ENCODE measurements at regions not wholly inside any gene's neighbourhood (a gene's known extent, or its start where the extent isn't known, plus 50 kb on each side); places are given as distances from the start of the nearest gene placed in this dataset.

- TF ChIP-seq, protein P1, sequence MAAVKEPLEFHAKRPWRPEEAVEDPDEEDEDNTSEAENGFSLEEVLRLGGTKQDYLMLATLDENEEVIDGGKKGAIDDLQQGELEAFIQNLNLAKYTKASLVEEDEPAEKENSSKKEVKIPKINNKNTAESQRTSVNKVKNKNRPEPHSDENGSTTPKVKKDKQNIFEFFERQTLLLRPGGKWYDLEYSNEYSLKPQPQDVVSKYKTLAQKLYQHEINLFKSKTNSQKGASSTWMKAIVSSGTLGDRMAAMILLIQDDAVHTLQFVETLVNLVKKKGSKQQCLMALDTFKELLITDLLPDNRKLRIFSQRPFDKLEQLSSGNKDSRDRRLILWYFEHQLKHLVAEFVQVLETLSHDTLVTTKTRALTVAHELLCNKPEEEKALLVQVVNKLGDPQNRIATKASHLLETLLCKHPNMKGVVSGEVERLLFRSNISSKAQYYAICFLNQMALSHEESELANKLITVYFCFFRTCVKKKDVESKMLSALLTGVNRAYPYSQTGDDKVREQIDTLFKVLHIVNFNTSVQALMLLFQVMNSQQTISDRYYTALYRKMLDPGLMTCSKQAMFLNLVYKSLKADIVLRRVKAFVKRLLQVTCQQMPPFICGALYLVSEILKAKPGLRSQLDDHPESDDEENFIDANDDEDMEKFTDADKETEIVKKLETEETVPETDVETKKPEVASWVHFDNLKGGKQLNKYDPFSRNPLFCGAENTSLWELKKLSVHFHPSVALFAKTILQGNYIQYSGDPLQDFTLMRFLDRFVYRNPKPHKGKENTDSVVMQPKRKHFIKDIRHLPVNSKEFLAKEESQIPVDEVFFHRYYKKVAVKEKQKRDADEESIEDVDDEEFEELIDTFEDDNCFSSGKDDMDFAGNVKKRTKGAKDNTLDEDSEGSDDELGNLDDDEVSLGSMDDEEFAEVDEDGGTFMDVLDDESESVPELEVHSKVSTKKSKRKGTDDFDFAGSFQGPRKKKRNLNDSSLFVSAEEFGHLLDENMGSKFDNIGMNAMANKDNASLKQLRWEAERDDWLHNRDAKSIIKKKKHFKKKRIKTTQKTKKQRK (IDR thresholded peaks at IDR 0.05; ENCODE audit: borderline replicate concordance, low read depth, low read length), result no peak
- TF ChIP-seq ZNF57 (CRISPR knock-in tag; IDR thresholded peaks at IDR 0.05), result no peak
- no peak for TF ChIP-seq NCOA1 (IDR thresholded peaks at IDR 0.05; ENCODE audit: low read depth)
- no peak for TF ChIP-seq MEF2D (tag; conservative IDR thresholded peaks at IDR 0.05; ENCODE audit: low read depth)
- TF ChIP-seq ZKSCAN1 (IDR thresholded peaks at IDR 0.05; ENCODE audit: low read depth, low read length), result no peak
- no peak for TF ChIP-seq ZBTB1 (CRISPR knock-in tag; IDR thresholded peaks at IDR 0.05; ENCODE audit: borderline replicate concordance, low read depth)
Observed at GRCh38 chr12:27151479-27151878, 69.1 kb upstream of the C12orf71 start (continued).

GRCh38 chr12:27158297-27158696 lies 75.9 kb upstream of the C12orf71 start:
- H3K9ac ChIP-seq (ENCODE audit: insufficient read depth in 1 of 2, low read depth in 2 of 2, low read length in 2 of 2), result no peak overlapping the region
- ChIA-PET CTCF (ENCODE audit: low intra/inter-chr PET ratio) (no interaction called here), POLR2A (no interaction called here)
- H3K9me1 ChIP-seq (ENCODE audit: control insufficient read depth, insufficient read depth, low read length), result no peaks in the 10 kb centered on the region
- no peaks in the 10 kb centered on the region for H3K36me3 ChIP-seq (ENCODE audit: control insufficient read depth, insufficient read depth, low read length)
- H2AFZ ChIP-seq (ENCODE audit: low read depth, low read length), result no peak overlapping the region
- TF ChIP-seq ERF (CRISPR knock-in tag; IDR thresholded peaks at IDR 0.05) (no peak), SRF (CRISPR knock-in tag; IDR thresholded peaks at IDR 0.05) (no peak), EP400 (IDR thresholded peaks at IDR 0.05) (no peak)
- DNase-seq (ENCODE audit: extremely low read depth in 1 of 4, low spot score in 3 of 4) (no peak), ATAC-seq (no peak), FAIRE-seq (no peak)
- BruUV-seq (replicated peaks), result no TSS peak
- in situ Hi-C loops (cut with MboI) (no loop called here), intact Hi-C loops (cut with micrococcal nuclease) (no loop called here)
- H3K79me2 ChIP-seq (ENCODE audit: control insufficient read depth, insufficient read depth, low read length), result no peaks in the 10 kb centered on the region
- no peak overlapping the region for H3K4me2 ChIP-seq (ENCODE audit: insufficient read depth, low read length)
- H3K9me3 ChIP-seq (replicated peaks; ENCODE audit: control insufficient read depth, insufficient read depth, low read depth, low read length), result no peaks in the 10 kb centered on the region
- H3K27ac ChIP-seq (ENCODE audit: extremely low read depth, low read depth, low read length), result no peak overlapping the region
- H3K4me3 ChIP-seq, result no peak overlapping the region
- no peaks in the 10 kb centered on the region for H4K20me1 ChIP-seq (replicated peaks; ENCODE audit: control insufficient read depth, insufficient read depth, low read length)
- 0% methylated on average over 6 of the region's 6 CpGs for WGBS (ENCODE audit: insufficient coverage, low coverage, missing lambda C conversion rate)
- H3K27me3 ChIP-seq (ENCODE audit: control insufficient read depth in 2 of 2, insufficient read depth in 2 of 2, low read length in 2 of 2), result peaks cover 0 to 4% of the 10 kb centered on the region in 2 experiments; a peak in 1 of 5 replicates
- no peaks in the 10 kb centered on the region for H3K4me1 ChIP-seq (replicated peaks in 1 of 2; ENCODE audit: control insufficient read depth in 2 of 2, insufficient read depth in 2 of 2, low read length in 2 of 2)
